ENCODE measurements at regions not wholly inside any gene's neighbourhood (a gene's known extent, or its start where the extent isn't known, plus 50 kb on each side); places are given as distances from the start of the nearest gene placed in this dataset.

DNA sequence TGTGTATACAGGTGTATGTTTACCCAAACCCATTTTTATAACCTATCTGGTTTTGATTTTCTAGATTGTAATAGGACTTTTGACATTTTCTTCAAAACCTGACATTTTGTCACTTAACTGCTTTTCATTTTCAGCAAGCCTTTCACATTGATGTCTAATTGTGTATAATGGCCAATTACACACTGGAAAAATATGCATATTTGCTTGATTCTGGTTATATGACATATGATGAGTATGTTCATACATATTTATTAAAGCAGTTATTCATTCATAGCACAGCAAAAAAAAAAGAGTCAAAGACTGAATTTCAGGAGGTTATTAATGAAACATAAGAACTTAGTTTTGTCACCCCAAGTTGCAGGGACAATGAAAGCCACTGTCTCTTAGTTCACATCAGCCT is 307.7 kb upstream of the TNP1 start:
- TF ChIP-seq, protein P1, sequence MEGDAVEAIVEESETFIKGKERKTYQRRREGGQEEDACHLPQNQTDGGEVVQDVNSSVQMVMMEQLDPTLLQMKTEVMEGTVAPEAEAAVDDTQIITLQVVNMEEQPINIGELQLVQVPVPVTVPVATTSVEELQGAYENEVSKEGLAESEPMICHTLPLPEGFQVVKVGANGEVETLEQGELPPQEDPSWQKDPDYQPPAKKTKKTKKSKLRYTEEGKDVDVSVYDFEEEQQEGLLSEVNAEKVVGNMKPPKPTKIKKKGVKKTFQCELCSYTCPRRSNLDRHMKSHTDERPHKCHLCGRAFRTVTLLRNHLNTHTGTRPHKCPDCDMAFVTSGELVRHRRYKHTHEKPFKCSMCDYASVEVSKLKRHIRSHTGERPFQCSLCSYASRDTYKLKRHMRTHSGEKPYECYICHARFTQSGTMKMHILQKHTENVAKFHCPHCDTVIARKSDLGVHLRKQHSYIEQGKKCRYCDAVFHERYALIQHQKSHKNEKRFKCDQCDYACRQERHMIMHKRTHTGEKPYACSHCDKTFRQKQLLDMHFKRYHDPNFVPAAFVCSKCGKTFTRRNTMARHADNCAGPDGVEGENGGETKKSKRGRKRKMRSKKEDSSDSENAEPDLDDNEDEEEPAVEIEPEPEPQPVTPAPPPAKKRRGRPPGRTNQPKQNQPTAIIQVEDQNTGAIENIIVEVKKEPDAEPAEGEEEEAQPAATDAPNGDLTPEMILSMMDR (IDR thresholded peaks at IDR 0.05; ENCODE audit: partially characterized antibody, unreplicated experiment), result no peak
- peaks cover 8% of the 10 kb centered on the region for H3K4me1 Mint-ChIP-seq (ENCODE audit: low read depth, unreplicated experiment)
- no peak overlapping the region for H3K4me3 Mint-ChIP-seq (ENCODE audit: unreplicated experiment)
- H3K27me3 Mint-ChIP-seq (ENCODE audit: unreplicated experiment), result no peaks in the 10 kb centered on the region
- H3K36me3 Mint-ChIP-seq (ENCODE audit: unreplicated experiment), result peaks cover 15% of the 10 kb centered on the region
- DNase-seq, result no peak
- H3K9me3 Mint-ChIP-seq (ENCODE audit: unreplicated experiment), result no peaks in the 10 kb centered on the region
- no peak overlapping the region for H3K27ac Mint-ChIP-seq (ENCODE audit: unreplicated experiment)

DNA sequence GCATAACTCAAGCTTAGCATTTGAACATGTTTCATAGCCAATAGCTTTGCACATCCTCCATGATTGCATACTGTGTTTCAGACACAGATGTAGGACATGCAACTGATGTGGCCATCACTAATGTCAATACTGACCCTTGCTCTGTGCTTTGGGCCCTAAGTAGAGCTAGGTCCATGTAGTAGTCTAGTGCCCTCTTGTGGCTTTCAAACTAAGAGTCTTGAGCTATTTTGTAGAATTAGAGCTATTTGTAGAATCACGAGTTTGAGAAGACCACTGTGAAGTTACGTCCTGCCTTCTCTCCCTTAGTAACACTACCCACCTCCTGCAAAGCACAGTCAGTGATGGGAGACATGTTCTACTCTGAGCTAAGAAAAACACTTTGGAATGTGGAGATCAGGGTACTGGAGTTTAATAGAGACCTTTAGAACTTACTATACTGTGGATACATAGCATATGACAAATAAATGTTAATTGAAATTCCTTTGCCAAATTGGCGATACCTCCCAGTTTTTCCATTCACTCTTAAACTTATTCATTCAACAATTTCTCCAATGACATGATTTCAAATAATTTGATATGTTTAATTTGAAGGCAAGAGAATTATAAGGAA is 306.5 kb upstream of the TNP1 start:
- H3K4me1 Mint-ChIP-seq (ENCODE audit: low read depth, unreplicated experiment), result peaks cover 20% of the 10 kb centered on the region
- H3K4me3 Mint-ChIP-seq (ENCODE audit: unreplicated experiment), result no peak overlapping the region
- TF ChIP-seq, protein P1 (IDR thresholded peaks at IDR 0.05; ENCODE audit: partially characterized antibody, unreplicated experiment), result peak; percentile 52
- no peak overlapping the region for H3K27ac Mint-ChIP-seq (ENCODE audit: unreplicated experiment)
- DNase-seq, result no peak
- H3K9me3 Mint-ChIP-seq (ENCODE audit: unreplicated experiment), result no peaks in the 10 kb centered on the region
- H3K36me3 Mint-ChIP-seq (ENCODE audit: unreplicated experiment), result peaks cover 12% of the 10 kb centered on the region
- H3K27me3 Mint-ChIP-seq (ENCODE audit: unreplicated experiment), result peaks cover 5% of the 10 kb centered on the region

- Mint-ChIP-seq H3K27ac (ENCODE audit: unreplicated experiment) (no peak overlapping the region), H3K36me3 (ENCODE audit: unreplicated experiment) (peaks cover 5% of the 10 kb centered on the region), H3K4me3 (ENCODE audit: unreplicated experiment) (no peak overlapping the region), H3K9me3 (ENCODE audit: unreplicated experiment) (no peaks in the 10 kb centered on the region), H3K27me3 (ENCODE audit: unreplicated experiment) (peaks cover 6% of the 10 kb centered on the region), H3K4me1 (ENCODE audit: low read depth, unreplicated experiment) (peaks cover 23% of the 10 kb centered on the region)
- no peak for DNase-seq
- TF ChIP-seq, protein P1 (IDR thresholded peaks at IDR 0.05; ENCODE audit: partially characterized antibody, unreplicated experiment), result no peak
These were observed 305.7 kb upstream of the TNP1 start for GRCh38 chr2:217165547-217165946.

GRCh38 chr2:217163987-217164386 is 304.1 kb upstream of the TNP1 start:
- DNase-seq, result no peak
- Mint-ChIP-seq H3K9me3 (ENCODE audit: unreplicated experiment) (no peaks in the 10 kb centered on the region), H3K27ac (ENCODE audit: unreplicated experiment) (no peak overlapping the region), H3K36me3 (ENCODE audit: unreplicated experiment) (no peaks in the 10 kb centered on the region), H3K4me3 (ENCODE audit: unreplicated experiment) (no peak overlapping the region), H3K4me1 (ENCODE audit: low read depth, unreplicated experiment) (peaks cover 25% of the 10 kb centered on the region), H3K27me3 (ENCODE audit: unreplicated experiment) (peaks cover 6% of the 10 kb centered on the region)
- TF ChIP-seq, protein P1 (IDR thresholded peaks at IDR 0.05; ENCODE audit: partially characterized antibody, unreplicated experiment), result no peak

- H3K36me3 Mint-ChIP-seq (ENCODE audit: unreplicated experiment), result no peaks in the 10 kb centered on the region
- no peak overlapping the region for H3K27ac Mint-ChIP-seq (ENCODE audit: unreplicated experiment)
- TF ChIP-seq, protein P1 (IDR thresholded peaks at IDR 0.05; ENCODE audit: partially characterized antibody, unreplicated experiment), result no peak
- H3K4me1 Mint-ChIP-seq (ENCODE audit: low read depth, unreplicated experiment), result peaks cover 25% of the 10 kb centered on the region
- no peak for DNase-seq
- H3K4me3 Mint-ChIP-seq (ENCODE audit: unreplicated experiment), result no peak overlapping the region
- H3K27me3 Mint-ChIP-seq (ENCODE audit: unreplicated experiment), result peaks cover 6% of the 10 kb centered on the region
- peaks cover 2% of the 10 kb centered on the region for H3K9me3 Mint-ChIP-seq (ENCODE audit: unreplicated experiment)
These were observed 302.7 kb upstream of the TNP1 start for GRCh38 chr2:217162533-217162932.

Data from glutamatergic neuron (in vitro differentiated cells).